IPS DF 19.7 (cell line): ENCODE measurements at regions not wholly inside any gene's neighbourhood (a gene's known extent, or its start where the extent isn't known, plus 50 kb on each side); places are given as distances from the start of the nearest gene placed in this dataset.

Experiments
- DNase-seq: peaks from one replicate; pipeline ENCODE4 v3.0.0-alpha.2; 2013; ENCODE audit warnings: low read depth, low spot score

- no peak for DNase-seq
Measured at GRCh38 chr9:18384066-18384465, 89.9 kb upstream of the ADAMTSL1 start.

DNA sequence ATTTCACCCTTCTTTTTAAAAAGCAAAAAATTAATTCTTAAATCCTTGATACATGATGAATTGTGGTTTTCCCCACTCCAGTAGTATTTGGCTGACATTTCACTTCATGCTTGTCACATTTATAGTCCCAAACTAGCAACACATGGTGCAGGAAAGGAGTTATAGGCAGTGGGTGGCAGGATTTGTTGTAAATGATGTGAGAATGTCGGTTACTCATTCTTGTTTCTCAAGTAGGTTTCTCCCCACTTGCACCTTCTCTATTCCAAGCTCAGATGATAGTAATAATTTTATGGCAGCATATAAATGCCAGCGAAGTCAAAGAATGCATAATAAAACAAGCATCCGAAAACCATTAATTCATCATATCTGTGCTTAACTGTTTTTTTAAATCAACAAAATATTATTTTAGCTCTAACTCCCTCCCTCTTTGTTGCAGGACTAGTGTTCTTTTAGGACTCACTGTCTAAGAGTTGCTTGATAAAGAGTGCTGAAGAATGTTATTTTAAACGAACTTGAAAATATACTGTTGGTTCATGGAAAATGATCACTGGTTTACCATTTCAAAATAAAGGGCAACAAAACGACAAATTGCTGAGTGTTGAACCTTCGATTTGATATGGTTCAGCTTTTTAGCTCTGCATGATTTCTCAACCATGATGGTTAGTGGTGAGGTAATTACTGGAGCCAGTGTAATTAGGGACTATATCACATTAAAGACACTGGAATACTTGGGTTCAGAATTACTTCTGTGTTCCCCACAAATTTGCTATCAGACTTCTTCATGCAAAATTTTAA is 88.1 kb upstream of the ADAMTSL1 start:
- no peak for DNase-seq

- no peak for DNase-seq
Measured at GRCh38 chr9:18390393-18390792, 83.6 kb upstream of the ADAMTSL1 start.

GRCh38 chr9:18393340-18394130 is 80.4 kb upstream of the ADAMTSL1 start:
- DNase-seq = no peak

DNA sequence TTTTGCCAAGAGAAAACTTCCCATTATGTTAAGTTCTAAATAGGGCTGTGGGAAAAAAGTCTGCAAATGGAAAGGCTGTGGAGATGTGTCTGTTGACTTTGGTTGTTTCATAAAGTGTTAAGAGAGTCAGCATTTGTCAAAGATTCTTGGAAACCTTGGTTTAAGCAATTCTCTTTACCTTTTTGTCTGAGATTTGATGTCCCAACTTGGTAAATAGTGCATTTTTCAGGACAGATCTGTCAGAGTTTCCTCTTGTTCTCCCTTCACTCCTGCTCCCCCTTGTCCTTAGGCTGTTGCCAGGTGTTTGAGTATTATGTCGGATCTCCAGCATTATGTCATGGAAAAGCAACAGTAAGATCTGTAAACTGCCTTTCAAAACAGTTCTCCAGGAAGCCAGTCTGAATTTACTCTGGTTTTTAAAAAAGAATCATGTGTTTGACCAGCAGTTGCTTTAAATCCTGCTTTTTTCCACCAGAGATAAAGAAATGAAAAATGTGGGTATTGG is 79.1 kb upstream of the ADAMTSL1 start:
- DNase-seq = no peak

GRCh38 chr9:18396102-18396728 is 77.7 kb upstream of the ADAMTSL1 start:
- no peak for DNase-seq

GRCh38 chr9:18397076-18397475 is 76.9 kb upstream of the ADAMTSL1 start:
- DNase-seq = no peak

DNA sequence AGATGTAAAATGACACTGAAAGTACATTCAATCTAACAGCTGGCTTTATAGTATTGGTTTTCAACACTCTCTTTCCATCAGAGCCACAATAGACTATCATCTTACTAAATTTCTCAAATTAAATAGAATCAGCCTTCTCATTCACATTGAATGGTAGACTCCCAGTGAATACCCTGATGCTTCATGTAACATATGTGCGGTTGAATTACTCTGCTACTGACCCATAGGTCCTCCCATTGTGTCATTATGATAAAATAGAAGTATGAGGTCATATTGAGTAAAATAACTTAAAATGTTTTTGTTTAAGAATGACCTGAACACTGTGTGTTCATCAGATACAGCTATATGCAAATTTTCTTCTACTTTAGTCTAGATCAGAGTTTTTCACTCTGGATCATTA is 75.9 kb upstream of the ADAMTSL1 start:
- DNase-seq = no peak

GRCh38 chr9:18404434-18405029 is 69.4 kb upstream of the ADAMTSL1 start:
- no peak for DNase-seq

GRCh38 chr9:18405240-18405639 is 68.7 kb upstream of the ADAMTSL1 start:
- DNase-seq = no peak

DNA sequence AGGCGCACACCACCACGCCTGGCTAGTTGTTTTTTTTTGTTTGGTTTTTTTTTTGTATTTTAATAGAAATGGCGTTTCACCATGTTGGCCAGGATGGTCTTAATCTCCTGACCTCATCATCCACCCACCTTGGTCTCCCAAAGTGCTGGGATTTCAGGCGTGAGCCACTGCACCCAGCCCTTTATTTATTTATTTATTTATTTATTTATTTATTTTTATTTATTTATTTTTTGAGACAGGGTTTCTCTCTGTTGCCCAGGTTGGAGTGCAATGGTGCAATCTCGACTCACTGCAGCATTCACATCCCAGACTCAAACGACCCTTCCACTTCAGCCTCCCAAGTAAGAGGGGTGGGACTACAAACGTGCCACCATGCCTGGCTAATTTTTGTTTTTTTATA is 63.0 kb upstream of the ADAMTSL1 start:
- no peak for DNase-seq

DNA sequence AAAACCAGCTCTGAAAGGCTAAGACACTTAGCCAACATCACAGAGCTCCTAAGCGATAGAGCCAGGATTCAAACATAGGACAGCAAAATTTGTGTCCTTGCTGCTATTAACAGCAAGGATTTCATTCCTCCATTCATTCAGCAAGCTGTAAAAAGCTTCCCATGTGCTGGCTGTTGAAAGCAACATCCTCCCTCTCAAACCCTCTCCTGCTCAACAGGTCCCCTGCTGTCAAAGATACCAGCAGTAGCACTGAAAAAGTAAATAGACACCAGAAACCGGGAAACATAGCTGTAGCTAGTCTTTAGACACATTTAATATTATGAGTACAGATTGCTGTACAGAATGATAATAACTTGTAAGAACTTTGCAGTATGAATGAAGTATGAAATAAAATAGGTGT is 52.6 kb upstream of the ADAMTSL1 start:
- DNase-seq = no peak

DNA sequence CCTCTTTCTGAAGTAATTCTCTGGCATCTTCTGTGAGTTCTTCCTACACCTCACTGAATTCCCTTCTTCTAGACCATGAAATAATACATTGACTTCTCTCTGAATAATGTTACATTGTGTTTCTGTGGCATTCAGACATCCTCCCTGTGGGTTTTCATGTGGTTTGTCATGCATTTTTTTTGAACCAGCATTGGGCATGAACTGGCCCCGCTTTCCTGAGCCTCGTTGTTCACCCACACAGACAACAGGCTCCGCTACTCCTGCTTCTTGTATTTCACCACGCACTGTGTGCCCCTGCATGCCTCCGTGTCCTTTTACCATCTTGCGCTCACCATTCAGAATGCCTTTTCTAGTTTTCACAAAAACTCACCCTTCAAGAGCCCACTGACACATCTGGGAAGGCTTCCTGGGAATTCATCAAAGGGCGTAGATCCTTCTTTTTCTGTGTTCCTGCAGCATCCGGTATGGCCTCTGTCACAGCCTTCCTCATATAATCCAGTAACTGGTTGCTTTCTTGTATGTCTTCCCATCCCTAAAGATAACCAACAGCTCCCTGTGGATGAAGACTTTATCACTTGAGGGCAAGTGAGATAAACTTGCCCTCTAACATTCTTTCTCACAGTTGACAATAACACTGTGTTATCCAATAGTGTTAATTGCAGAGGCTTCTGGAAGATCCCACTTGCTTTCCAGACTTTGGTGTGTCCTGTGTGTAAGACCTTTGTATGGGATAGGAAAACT is 51.5 kb upstream of the ADAMTSL1 start:
- DNase-seq = no peak

DNA sequence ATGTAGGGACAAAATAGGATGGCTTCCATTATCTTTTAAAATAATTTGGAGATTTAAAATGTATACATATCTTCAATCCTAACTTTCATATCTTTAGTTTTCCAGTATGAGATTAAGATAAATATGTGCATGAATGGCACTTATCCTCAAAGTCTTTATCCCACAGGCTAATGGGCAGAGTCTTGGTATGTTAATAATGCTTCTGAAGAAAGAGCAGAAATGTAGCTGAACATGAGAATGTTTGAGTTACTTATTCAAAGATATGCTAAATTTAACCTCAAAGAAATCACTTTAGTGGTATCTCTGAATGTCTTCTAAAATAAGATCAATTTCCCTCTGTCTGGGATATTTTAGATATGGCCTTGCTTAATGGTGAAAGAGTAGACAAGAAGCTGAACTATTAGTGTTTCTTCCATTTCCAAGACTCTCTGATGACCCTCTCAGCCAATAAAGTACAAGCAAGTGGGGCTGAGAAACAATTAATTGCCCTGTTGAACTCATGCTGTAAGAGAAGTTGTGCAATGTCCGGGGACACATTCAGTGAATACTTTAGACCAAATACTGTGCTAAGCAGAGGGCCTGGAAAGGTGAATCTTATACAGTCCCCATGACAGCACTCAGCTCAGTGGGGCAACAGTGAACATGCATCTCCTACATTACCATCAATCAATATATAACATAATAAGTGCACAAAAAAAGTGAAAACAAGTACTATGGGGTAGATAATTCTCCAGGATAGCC is 50.0 kb upstream of the ADAMTSL1 start:
- DNase-seq = no peak
